8988T (cell line): ENCODE measurements at regions not wholly inside any gene's neighbourhood (a gene's known extent, or its start where the extent isn't known, plus 50 kb on each side); places are given as distances from the start of the nearest gene placed in this dataset.

Source experiments
- DNase-seq: peaks from one replicate; pipeline ENCODE4 v3.0.0; 2011

DNA sequence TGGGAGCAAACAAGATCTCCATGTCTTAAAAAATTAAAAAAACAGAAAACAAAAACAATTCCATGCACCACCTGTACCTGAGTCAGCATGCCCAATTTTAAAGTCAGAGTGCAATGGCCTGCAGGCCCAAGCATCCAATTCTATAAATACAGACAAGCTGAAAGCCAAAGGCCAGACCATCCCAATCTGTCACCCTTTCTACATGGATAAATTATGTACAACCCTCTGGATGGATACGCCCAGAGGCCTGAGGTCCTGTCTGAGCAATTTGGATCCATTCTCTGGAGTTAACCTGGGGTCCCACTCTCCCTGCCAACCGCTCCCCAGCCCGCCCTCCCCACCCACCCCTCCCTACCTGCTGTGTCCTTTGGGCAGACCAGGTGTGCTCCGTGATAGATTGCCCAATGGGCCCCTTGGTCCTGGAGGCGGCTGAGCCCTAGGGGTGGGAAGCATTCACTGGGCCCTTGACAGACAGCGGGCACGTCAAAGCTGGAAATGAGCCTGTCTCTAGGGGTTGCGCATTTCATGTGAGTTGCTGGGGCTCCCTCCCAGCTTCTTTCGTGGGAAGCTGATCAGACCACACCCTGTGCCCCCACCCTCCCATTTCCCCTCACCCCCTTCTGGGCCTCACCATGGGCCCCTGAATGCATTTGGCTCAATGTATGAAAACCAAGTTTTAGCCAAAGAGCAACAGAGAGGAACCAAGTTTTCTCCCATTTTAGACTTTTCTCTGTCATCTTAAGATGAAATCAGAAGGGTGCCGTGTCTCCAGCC lies 171.3 kb downstream of the BCL11B start:
- DNase-seq: no peak

DNA sequence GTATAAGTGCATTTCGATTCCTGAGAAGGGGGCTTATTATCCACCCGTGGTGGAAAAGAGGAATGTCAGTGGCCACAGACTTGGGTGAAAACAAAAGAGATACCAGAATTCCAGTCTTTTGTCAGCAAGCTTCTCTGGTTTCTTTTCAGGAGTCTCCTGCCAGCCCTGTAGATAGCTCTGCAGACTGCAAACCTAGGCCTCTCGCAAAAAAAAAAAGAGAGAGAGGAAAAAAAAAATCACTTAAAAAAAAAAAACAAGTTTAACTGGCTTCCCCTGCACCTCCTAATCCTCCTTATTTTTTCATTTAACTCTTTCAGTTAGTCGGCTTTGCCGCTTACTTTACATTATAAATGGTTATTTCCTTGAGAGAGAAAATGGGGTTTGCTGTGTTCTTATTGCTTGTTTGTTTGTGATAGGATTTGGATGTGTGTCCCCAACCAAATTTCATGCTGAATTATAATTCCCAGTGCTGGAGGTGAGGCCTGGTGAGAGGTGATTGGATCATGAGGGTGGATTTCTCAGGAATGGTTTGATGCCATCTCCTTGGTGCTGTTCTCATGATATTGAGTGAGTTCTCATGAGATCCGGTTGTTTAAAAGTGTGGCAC lies 170.0 kb downstream of the BCL11B start:
- DNase-seq: no peak

DNA sequence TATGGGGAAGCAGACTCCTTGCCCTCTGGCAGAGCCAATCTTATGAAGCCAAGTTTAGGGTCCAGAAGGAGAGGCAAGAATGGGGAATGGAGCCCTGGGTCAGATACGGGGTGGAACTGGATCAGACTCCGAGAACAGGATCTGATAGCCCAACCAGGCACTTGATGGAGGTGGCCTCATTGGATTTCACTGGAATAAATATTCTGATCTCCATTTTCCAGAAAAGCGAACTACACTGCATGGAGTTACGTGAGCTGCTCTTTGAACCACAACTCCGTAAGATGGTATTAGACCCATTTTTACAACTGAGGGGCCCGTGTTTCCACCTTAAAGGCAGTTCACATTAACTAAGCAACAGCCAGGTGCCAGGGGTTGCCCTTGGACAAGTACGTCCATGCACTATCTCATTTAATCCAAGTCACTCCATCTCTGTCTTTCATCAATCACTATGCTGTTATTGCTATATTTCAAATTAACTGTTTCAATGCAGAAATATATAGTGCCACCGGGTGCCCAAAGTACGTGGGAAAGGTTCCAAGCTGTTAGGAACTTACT lies 155.2 kb downstream of the BCL11B start:
- no peak for DNase-seq

DNA sequence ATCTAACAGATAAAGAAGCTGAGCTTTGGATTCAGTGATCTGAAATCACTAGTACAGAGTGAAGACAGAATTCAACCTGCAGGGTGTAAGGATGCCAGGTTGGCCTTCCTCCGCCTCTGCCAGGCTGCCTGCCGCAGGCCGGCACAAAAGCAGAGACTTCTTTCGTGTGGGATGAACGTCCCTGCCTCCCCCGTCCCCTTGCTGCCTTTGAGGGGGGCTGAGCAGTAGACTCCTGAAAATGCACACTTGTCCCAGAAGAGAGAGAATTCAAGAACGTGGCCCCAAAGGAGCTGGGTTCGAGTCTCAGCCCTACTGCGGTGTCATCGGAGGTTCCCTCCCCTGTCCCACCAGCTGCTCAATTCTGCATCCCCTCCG lies 154.3 kb downstream of the BCL11B start:
- DNase-seq: no peak

DNA sequence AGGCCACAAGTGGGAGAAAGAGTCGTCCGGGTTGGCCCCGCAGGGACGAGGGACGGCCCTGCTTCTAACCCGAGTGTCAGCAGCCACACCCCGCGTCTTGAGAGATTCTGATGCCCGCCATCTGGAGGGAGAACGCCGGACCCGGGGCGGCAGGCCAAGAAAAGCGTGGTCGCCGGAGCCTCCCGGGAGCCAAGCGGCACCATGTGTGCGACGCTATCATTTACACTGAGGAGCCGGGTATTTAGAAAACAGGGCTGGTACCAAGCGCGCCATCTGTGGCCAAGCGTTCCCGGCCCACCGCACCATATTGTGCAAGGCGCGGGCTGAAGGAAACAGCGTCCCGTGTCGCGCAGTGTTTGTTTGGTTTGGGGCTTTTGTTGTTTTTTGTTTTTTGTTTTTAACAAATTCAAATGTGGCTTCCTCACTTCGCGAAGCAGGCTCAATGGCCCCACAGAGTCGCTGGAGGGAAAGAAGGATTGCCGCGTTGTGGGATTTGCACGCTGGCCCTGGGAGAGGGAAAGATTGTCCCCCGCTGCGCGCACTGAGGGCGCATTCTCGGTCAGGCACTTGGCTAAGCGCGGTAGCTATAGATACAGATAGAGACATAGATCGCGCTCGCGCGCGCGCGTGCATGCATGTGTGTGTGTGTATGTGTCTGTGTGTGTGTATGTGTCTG lies 153.8 kb downstream of the BCL11B start:
- DNase-seq: no peak

DNA sequence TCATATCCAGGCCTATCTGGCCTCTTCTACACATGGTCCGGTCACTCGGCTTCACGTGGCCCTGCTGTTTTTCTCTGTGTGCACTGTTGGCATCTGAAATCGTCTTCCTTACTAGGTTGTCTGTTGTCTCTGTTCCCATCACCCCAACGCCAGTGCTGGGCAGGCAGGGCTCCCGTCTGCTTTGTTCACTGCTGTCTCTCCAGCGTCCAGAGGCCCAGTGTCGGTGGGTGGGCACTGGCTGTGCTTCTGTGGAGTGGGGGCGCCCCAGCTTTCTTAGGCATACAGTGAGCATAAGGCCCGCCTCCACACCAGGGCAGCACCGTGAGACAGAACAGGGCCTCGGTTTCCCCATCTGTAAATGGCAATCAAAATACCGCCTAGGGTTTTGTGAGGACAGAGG lies 153.1 kb downstream of the BCL11B start:
- DNase-seq: no peak
